ENCODE measurements at regions not wholly inside any gene's neighbourhood (a gene's known extent, or its start where the extent isn't known, plus 50 kb on each side); places are given as distances from the start of the nearest gene placed in this dataset.
"Not testable (repeated sequence)": the region's sequence is repeated elsewhere in the genome, so short reads cannot be mapped to it uniquely, and the experiment has no call there.

- DNase-seq (ENCODE audit: extremely low read depth in 1 of 2, low read depth in 1 of 2) = no peak
Measured at GRCh38 chr6:15745781-15746180, 83.0 kb upstream of the DTNBP1 start.

- DNase-seq (ENCODE audit: extremely low read depth in 1 of 2, low read depth in 1 of 2) = no peak
Measured at GRCh38 chr6:15744818-15745402, 82.1 kb upstream of the DTNBP1 start.

GRCh38 chr6:15742013-15742412 is 79.2 kb upstream of the DTNBP1 start:
- DNase-seq (ENCODE audit: extremely low read depth in 1 of 2, low read depth in 1 of 2) = not testable (repeated sequence)

- no peak for DNase-seq (ENCODE audit: extremely low read depth in 1 of 2, low read depth in 1 of 2)
Measured at GRCh38 chr6:15741405-15741804, 78.6 kb upstream of the DTNBP1 start.

GRCh38 chr6:15739867-15740266 is 77.0 kb upstream of the DTNBP1 start:
- DNase-seq (ENCODE audit: extremely low read depth in 1 of 2, low read depth in 1 of 2) = no peak

- no peak for DNase-seq (ENCODE audit: extremely low read depth in 1 of 2, low read depth in 1 of 2)
Measured at GRCh38 chr6:15739353-15739752, 76.5 kb upstream of the DTNBP1 start.

- not testable (repeated sequence) for DNase-seq (ENCODE audit: extremely low read depth in 1 of 2, low read depth in 1 of 2)
Measured at GRCh38 chr6:15738195-15738594, 75.4 kb upstream of the DTNBP1 start.

GRCh38 chr6:15736297-15736696 is 73.5 kb upstream of the DTNBP1 start:
- no peak for DNase-seq (ENCODE audit: extremely low read depth in 1 of 2, low read depth in 1 of 2)

- DNase-seq (ENCODE audit: extremely low read depth in 1 of 2, low read depth in 1 of 2) = no peak
Measured at GRCh38 chr6:15735567-15736265, 72.9 kb upstream of the DTNBP1 start.

- DNase-seq (ENCODE audit: extremely low read depth in 1 of 2, low read depth in 1 of 2) = no peak
Measured at GRCh38 chr6:15734118-15734897, 71.5 kb upstream of the DTNBP1 start.

- DNase-seq (ENCODE audit: extremely low read depth in 1 of 2, low read depth in 1 of 2) = no peak
Measured at GRCh38 chr6:15730922-15731321, 68.1 kb upstream of the DTNBP1 start.

GRCh38 chr6:15730442-15730841 is 67.6 kb upstream of the DTNBP1 start:
- no peak for DNase-seq (ENCODE audit: extremely low read depth in 1 of 2, low read depth in 1 of 2)

- DNase-seq (ENCODE audit: extremely low read depth in 1 of 2, low read depth in 1 of 2) = no peak
Measured at GRCh38 chr6:15722731-15723130, 59.9 kb upstream of the DTNBP1 start.

GRCh38 chr6:15716889-15717288 is 54.1 kb upstream of the DTNBP1 start:
- no peak for DNase-seq (ENCODE audit: extremely low read depth in 1 of 2, low read depth in 1 of 2)

GRCh38 chr6:15715851-15716250 is 53.0 kb upstream of the DTNBP1 start:
- DNase-seq (ENCODE audit: extremely low read depth in 1 of 2, low read depth in 1 of 2) = no peak

- no peak for DNase-seq (ENCODE audit: extremely low read depth in 1 of 2, low read depth in 1 of 2)
Measured at GRCh38 chr6:15715060-15715459, 52.2 kb upstream of the DTNBP1 start.

GRCh38 chr6:15714658-15715057 is 51.8 kb upstream of the DTNBP1 start:
- no peak for DNase-seq (ENCODE audit: extremely low read depth in 1 of 2, low read depth in 1 of 2)

- no peak for DNase-seq (ENCODE audit: extremely low read depth in 1 of 2, low read depth in 1 of 2)
Measured at GRCh38 chr6:15713325-15713724, 50.5 kb upstream of the DTNBP1 start.

GRCh38 chr6:15712797-15713196 is 50.0 kb upstream of the DTNBP1 start:
- no peak for DNase-seq (ENCODE audit: extremely low read depth in 1 of 2, low read depth in 1 of 2)

Data from activated CD8-positive, alpha-beta memory T cell treated with anti-CD3 and anti-CD28 coated beads for 1 hour (primary cell).